Endothelial cell (in vitro differentiated cells): ENCODE measurements at regions not wholly inside any gene's neighbourhood (a gene's known extent, or its start where the extent isn't known, plus 50 kb on each side); places are given as distances from the start of the nearest gene placed in this dataset.
"Not testable (repeated sequence)": the region's sequence is repeated elsewhere in the genome, so short reads cannot be mapped to it uniquely, and the experiment has no call there.

Experiments used
- DNase-seq: peaks from one replicate; pipeline ENCODE4 v3.0.0; 2021; ENCODE audit warnings: low spot score
- H3K27ac Mint-ChIP-seq: one replicate; pipeline ENCODE4 v1.8.0; 2021; ENCODE audit warnings: mixed read lengths, inconsistent platforms; ENCODE audit not compliant: unreplicated experiment
- H3K27me3 Mint-ChIP-seq: one replicate; pipeline ENCODE4 v1.8.0; 2021; ENCODE audit warnings: mild to moderate bottlenecking, moderate library complexity, mixed read lengths, inconsistent platforms; ENCODE audit not compliant: unreplicated experiment
- H3K36me3 Mint-ChIP-seq: one replicate; pipeline ENCODE4 v1.8.0; 2021; ENCODE audit warnings: mild to moderate bottlenecking, low read depth, mixed read lengths, inconsistent platforms; ENCODE audit not compliant: unreplicated experiment
- H3K4me1 Mint-ChIP-seq: one replicate; pipeline ENCODE4 v1.8.0; 2021; ENCODE audit warnings: mild to moderate bottlenecking, mixed read lengths, inconsistent platforms; ENCODE audit not compliant: unreplicated experiment
- H3K4me3 Mint-ChIP-seq: one replicate; pipeline ENCODE4 v1.8.0; 2021; ENCODE audit warnings: mild to moderate bottlenecking, mixed read lengths, inconsistent platforms; ENCODE audit not compliant: unreplicated experiment
- H3K9me3 Mint-ChIP-seq: one replicate; pipeline ENCODE4 v1.8.0; 2021; ENCODE audit warnings: mixed read lengths, inconsistent platforms; ENCODE audit not compliant: unreplicated experiment
- CTCF ChIP-seq: fragments of 200-600 bp; sonication (generic); IDR thresholded peaks from one replicate; pipeline ENCODE4 v1.5.0; 2021; ENCODE audit warnings: antibody characterized with exemption; ENCODE audit not compliant: unreplicated experiment

- no peak for DNase-seq
- Mint-ChIP-seq H3K4me1 (no peaks in the 10 kb centered on the region), H3K36me3 (no peaks in the 10 kb centered on the region), H3K27me3 (no peaks in the 10 kb centered on the region), H3K9me3 (peaks cover 5% of the 10 kb centered on the region), H3K4me3 (no peak overlapping the region), H3K27ac (no peak overlapping the region)
- TF ChIP-seq CTCF = no peak
Observed at GRCh38 chr2:52269696-52270485, 1238.0 kb upstream of the NRXN1 start.

- H3K27ac Mint-ChIP-seq = no peak overlapping the region
- no peaks in the 10 kb centered on the region for H3K4me1 Mint-ChIP-seq
- no peak overlapping the region for H3K4me3 Mint-ChIP-seq
- TF ChIP-seq CTCF = no peak
- no peaks in the 10 kb centered on the region for H3K9me3 Mint-ChIP-seq
- no peaks in the 10 kb centered on the region for H3K36me3 Mint-ChIP-seq
- H3K27me3 Mint-ChIP-seq = no peaks in the 10 kb centered on the region
- no peak for DNase-seq
Observed at GRCh38 chr2:52264911-52265310, 1233.0 kb upstream of the NRXN1 start.

GRCh38 chr2:52264488-52264887 is 1232.6 kb upstream of the NRXN1 start:
- Mint-ChIP-seq H3K36me3 (no peaks in the 10 kb centered on the region), H3K9me3 (no peaks in the 10 kb centered on the region), H3K4me3 (no peak overlapping the region), H3K27me3 (no peaks in the 10 kb centered on the region), H3K4me1 (no peaks in the 10 kb centered on the region), H3K27ac (no peak overlapping the region)
- no peak for DNase-seq
- no peak for TF ChIP-seq CTCF

- H3K27me3 Mint-ChIP-seq = no peaks in the 10 kb centered on the region
- no peak for TF ChIP-seq CTCF
- H3K4me3 Mint-ChIP-seq = no peak overlapping the region
- no peaks in the 10 kb centered on the region for H3K9me3 Mint-ChIP-seq
- no peaks in the 10 kb centered on the region for H3K36me3 Mint-ChIP-seq
- H3K4me1 Mint-ChIP-seq = no peaks in the 10 kb centered on the region
- no peak for DNase-seq
- H3K27ac Mint-ChIP-seq = no peak overlapping the region
Observed at GRCh38 chr2:52260904-52261303, 1229.0 kb upstream of the NRXN1 start.

GRCh38 chr2:52258967-52259366 is 1227.0 kb upstream of the NRXN1 start:
- not testable (repeated sequence) for H3K9me3 Mint-ChIP-seq, DNase-seq, H3K36me3 Mint-ChIP-seq, H3K4me1 Mint-ChIP-seq, H3K27me3 Mint-ChIP-seq, H3K4me3 Mint-ChIP-seq, H3K27ac Mint-ChIP-seq
